Type B pancreatic cell (in vitro differentiated cells): ENCODE measurements at regions not wholly inside any gene's neighbourhood (a gene's known extent, or its start where the extent isn't known, plus 50 kb on each side); places are given as distances from the start of the nearest gene placed in this dataset.

ENCODE experiments used
- DNase-seq: peaks from one replicate; pipeline ENCODE4 v3.0.0; 2021; ENCODE audit warnings: mixed read lengths; ENCODE audit not compliant: unreplicated experiment; ENCODE audit errors: extremely low spot score
- H3K27ac Mint-ChIP-seq: 2 replicates; pipeline ENCODE4 v1.8.0; 2021; ENCODE audit warnings: mild to moderate bottlenecking, mixed read lengths
- H3K27me3 Mint-ChIP-seq: 2 replicates; pipeline ENCODE4 v1.8.0; 2021; ENCODE audit warnings: mixed read lengths
- H3K36me3 Mint-ChIP-seq: 2 replicates; pipeline ENCODE4 v1.8.0; 2021; ENCODE audit warnings: mixed read lengths
- H3K4me1 Mint-ChIP-seq: one replicate; pipeline ENCODE4 v1.8.0; 2021; ENCODE audit warnings: mixed read lengths; ENCODE audit not compliant: unreplicated experiment
- H3K4me3 Mint-ChIP-seq: 2 replicates; pipeline ENCODE4 v1.8.0; 2021; ENCODE audit warnings: mild to moderate bottlenecking, mixed read lengths
- H3K9me3 Mint-ChIP-seq: 2 replicates; pipeline ENCODE4 v1.8.0; 2021; ENCODE audit warnings: mixed read lengths
- TF ChIP-seq, protein P1 (sequence below): fragments of 200-600 bp; sonication (generic); conservative IDR thresholded peaks from 2 replicates; pipeline ENCODE4 v1.5.0; 2021; ENCODE audit warnings: antibody characterized with exemption, mild to moderate bottlenecking

DNA sequence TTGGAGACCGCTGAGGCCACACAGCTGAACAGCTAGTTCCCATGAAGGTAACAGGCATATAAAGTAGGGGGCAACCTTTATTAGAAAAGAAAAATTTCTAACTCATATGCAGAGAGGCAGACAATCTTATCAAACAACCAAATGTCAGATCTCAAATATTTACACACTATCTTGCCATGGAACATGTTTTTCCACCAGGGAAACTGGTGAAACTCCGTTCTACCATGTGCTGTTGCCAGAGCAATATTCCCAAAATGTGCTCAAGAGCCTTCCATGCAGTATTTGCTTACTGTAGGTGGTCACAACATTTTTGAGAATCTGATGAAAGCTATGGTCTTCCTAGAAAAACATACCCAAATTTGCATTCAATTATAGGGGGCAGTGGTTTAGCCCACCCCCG is 143.4 kb upstream of the MAGI3 start:
- peaks cover 7% of the 10 kb centered on the region for H3K9me3 Mint-ChIP-seq
- no peak for DNase-seq
- H3K36me3 Mint-ChIP-seq = no peaks in the 10 kb centered on the region
- TF ChIP-seq, protein P1, sequence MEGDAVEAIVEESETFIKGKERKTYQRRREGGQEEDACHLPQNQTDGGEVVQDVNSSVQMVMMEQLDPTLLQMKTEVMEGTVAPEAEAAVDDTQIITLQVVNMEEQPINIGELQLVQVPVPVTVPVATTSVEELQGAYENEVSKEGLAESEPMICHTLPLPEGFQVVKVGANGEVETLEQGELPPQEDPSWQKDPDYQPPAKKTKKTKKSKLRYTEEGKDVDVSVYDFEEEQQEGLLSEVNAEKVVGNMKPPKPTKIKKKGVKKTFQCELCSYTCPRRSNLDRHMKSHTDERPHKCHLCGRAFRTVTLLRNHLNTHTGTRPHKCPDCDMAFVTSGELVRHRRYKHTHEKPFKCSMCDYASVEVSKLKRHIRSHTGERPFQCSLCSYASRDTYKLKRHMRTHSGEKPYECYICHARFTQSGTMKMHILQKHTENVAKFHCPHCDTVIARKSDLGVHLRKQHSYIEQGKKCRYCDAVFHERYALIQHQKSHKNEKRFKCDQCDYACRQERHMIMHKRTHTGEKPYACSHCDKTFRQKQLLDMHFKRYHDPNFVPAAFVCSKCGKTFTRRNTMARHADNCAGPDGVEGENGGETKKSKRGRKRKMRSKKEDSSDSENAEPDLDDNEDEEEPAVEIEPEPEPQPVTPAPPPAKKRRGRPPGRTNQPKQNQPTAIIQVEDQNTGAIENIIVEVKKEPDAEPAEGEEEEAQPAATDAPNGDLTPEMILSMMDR = no peak
- H3K27ac Mint-ChIP-seq = peak overlapping the region; percentile 91
- peaks cover 19% of the 10 kb centered on the region for H3K4me1 Mint-ChIP-seq
- no peak overlapping the region for H3K4me3 Mint-ChIP-seq
- no peaks in the 10 kb centered on the region for H3K27me3 Mint-ChIP-seq

DNA sequence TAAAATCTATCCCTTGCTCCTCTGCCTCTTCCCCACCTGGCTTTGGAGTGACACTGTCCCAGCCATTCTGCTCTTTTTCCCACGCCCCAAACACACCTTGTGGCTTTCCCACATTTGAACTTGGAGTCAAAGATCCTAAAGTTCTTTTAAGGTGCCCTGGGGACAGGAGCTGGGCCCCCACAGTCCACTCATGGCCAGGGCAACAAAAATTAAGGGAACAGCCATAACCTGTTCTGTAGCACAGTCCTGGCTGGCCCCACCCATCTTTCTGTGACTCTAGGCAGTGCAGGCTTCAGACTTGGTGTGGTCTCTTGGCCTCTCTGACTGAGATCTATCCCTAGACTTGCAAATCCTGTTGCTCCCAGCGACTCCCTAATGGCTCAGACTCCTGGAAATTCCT is 143.0 kb upstream of the MAGI3 start:
- no peaks in the 10 kb centered on the region for H3K27me3 Mint-ChIP-seq
- peak overlapping the region; percentile 91 for H3K27ac Mint-ChIP-seq
- peaks cover 23% of the 10 kb centered on the region for H3K4me1 Mint-ChIP-seq
- peaks cover 7% of the 10 kb centered on the region for H3K9me3 Mint-ChIP-seq
- H3K4me3 Mint-ChIP-seq = peak overlapping the region; percentile 72
- TF ChIP-seq, protein P1 = no peak
- H3K36me3 Mint-ChIP-seq = peaks cover 3% of the 10 kb centered on the region
- DNase-seq = no peak

DNA sequence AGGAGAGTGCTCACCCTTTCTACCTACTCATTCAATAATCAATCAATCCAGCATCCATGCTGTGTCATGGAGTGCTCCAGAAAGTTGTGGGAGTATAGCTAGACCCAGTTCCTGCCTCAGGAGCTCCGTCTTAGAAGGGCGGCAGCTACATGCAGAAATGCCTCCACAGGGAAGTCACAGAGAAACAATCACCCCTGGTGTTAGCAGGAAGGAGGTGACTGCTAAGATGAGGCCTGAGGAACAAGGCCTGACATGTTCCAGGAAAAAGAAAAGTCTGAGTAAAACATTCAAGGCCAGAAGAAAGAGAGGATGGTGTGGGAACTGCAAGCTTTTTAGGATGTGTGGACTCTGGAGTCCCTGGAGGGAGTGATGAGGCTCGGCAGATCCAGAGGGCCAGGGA is 142.5 kb upstream of the MAGI3 start:
- H3K4me3 Mint-ChIP-seq = no peak overlapping the region
- TF ChIP-seq, protein P1 = no peak
- peak overlapping the region; percentile 91 for H3K27ac Mint-ChIP-seq
- H3K9me3 Mint-ChIP-seq = peaks cover 7% of the 10 kb centered on the region
- no peaks in the 10 kb centered on the region for H3K27me3 Mint-ChIP-seq
- DNase-seq = no peak
- peaks cover 27% of the 10 kb centered on the region for H3K4me1 Mint-ChIP-seq
- H3K36me3 Mint-ChIP-seq = peaks cover 5% of the 10 kb centered on the region

DNA sequence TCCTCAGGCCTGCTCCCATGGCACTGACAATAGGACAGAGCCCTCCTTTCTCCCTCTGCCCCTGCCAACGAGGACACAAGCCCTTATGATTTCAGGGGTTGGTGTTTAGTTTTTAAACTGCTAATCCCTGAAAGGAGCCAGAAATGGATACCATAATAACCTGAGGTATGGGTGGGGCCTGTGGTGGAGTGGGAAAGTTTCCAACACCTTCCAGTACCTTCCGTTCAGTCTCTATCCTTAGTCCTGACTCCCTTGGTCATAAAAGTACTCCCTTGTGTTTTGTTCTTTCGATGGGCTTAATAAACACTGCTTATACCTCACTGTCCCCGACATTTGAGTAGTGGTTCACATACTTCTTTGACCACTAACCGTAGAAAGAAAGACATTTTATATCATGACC is 141.8 kb upstream of the MAGI3 start:
- Mint-ChIP-seq H3K36me3 (peaks cover 5% of the 10 kb centered on the region), H3K9me3 (peaks cover 7% of the 10 kb centered on the region), H3K4me3 (no peak overlapping the region), H3K27me3 (no peaks in the 10 kb centered on the region), H3K4me1 (peaks cover 24% of the 10 kb centered on the region), H3K27ac (no peak overlapping the region)
- no peak for DNase-seq
- TF ChIP-seq, protein P1 = no peak

DNA sequence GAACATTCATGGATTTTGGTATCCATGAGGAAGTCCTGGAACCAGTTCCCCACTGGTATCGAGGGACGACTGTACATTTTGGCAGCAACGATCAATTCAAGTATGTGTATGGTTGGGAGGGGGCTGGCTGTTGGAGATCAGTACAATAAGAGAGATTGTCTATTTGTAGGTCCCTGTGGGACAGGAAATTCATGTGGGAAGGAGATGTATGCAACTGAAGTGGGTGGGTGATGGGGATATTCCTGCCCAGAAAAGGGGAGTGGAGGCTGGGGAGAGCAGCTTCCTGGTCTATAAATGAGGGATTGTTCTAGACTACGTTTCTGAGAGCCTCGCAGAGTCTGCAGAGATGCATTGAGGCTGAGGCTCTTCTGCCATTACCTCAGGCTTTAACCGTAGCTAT is 140.2 kb upstream of the MAGI3 start:
- H3K9me3 Mint-ChIP-seq = peaks cover 7% of the 10 kb centered on the region
- H3K4me3 Mint-ChIP-seq = no peak overlapping the region
- no peak for DNase-seq
- TF ChIP-seq, protein P1 = no peak
- no peaks in the 10 kb centered on the region for H3K27me3 Mint-ChIP-seq
- peaks cover 5% of the 10 kb centered on the region for H3K36me3 Mint-ChIP-seq
- H3K4me1 Mint-ChIP-seq = peaks cover 24% of the 10 kb centered on the region
- H3K27ac Mint-ChIP-seq = no peak overlapping the region

DNA sequence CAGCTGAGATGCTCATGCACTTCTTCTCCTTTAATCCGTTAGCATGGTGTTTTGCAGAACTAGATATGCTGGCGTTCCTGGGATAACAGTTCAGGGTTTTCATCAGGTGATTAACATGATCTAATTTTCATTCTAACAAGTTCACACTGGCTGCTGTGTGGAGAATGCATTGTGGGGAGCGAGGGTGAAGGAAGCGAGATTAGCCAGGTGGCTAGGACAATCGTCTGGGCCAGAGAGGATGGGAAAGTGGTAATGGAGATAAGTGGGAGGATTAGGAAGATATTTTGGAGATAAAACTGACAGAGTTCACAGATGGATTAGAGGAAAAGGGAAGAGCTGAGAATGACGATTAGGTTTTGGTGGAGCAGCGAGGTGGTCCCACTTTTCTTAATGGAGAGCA is 138.1 kb upstream of the MAGI3 start:
- TF ChIP-seq, protein P1 = no peak
- Mint-ChIP-seq H3K4me3 (no peak overlapping the region), H3K36me3 (peaks cover 5% of the 10 kb centered on the region), H3K9me3 (peaks cover 6% of the 10 kb centered on the region), H3K4me1 (peaks cover 29% of the 10 kb centered on the region), H3K27ac (peak overlapping the region; percentile 15), H3K27me3 (no peaks in the 10 kb centered on the region)
- DNase-seq = no peak
